ENCODE measurements at regions not wholly inside any gene's neighbourhood (a gene's known extent, or its start where the extent isn't known, plus 50 kb on each side); places are given as distances from the start of the nearest gene placed in this dataset.

- DNase-seq (ENCODE audit: extremely low read depth, low read depth) = no peak
- TF ChIP-seq CTCF (IDR thresholded peaks at IDR 0.05; ENCODE audit: low read depth, low read length) = no peak
Measured at GRCh38 chrX:14377427-14377826, 151.9 kb upstream of the GLRA2 start.

- no peak for DNase-seq (ENCODE audit: extremely low read depth, low read depth)
- TF ChIP-seq CTCF (IDR thresholded peaks at IDR 0.05; ENCODE audit: low read depth, low read length) = no peak
Measured at GRCh38 chrX:14363728-14364127, 165.6 kb upstream of the GLRA2 start.

- no peak for DNase-seq (ENCODE audit: extremely low read depth, low read depth)
- no peak for TF ChIP-seq CTCF (IDR thresholded peaks at IDR 0.05; ENCODE audit: low read depth, low read length)
Measured at GRCh38 chrX:14362721-14363120, 166.6 kb upstream of the GLRA2 start.

- no peak for TF ChIP-seq CTCF (IDR thresholded peaks at IDR 0.05; ENCODE audit: low read depth, low read length)
- no peak for DNase-seq (ENCODE audit: extremely low read depth, low read depth)
Measured at GRCh38 chrX:14361435-14361834, 167.9 kb upstream of the GLRA2 start.

GRCh38 chrX:14359727-14360126, 169.6 kb upstream of the GLRA2 start:
- no peak for DNase-seq (ENCODE audit: extremely low read depth, low read depth)
- no peak for TF ChIP-seq CTCF (IDR thresholded peaks at IDR 0.05; ENCODE audit: low read depth, low read length)

GRCh38 chrX:14359316-14359715, 170.0 kb upstream of the GLRA2 start:
- no peak for TF ChIP-seq CTCF (IDR thresholded peaks at IDR 0.05; ENCODE audit: low read depth, low read length)
- no peak for DNase-seq (ENCODE audit: extremely low read depth, low read depth)

GRCh38 chrX:14357314-14357713, 172.0 kb upstream of the GLRA2 start:
- no peak for TF ChIP-seq CTCF (IDR thresholded peaks at IDR 0.05; ENCODE audit: low read depth, low read length)
- DNase-seq (ENCODE audit: extremely low read depth, low read depth) = no peak

Data from AG09319 (cell line).